Bronchial epithelial cell (primary cell): ENCODE measurements at regions not wholly inside any gene's neighbourhood (a gene's known extent, or its start where the extent isn't known, plus 50 kb on each side); places are given as distances from the start of the nearest gene placed in this dataset.

Source experiments
- DNase-seq: peaks from one replicate; pipeline ENCODE4 v3.0.0-alpha.2; 2010; ENCODE audit warnings: low read depth
- FAIRE-seq: peaks from 2 replicates; lab custom pipeline; 2011; peaks lifted over from hg19 to GRCh38; lab: Jason Lieb, UNC
- H3K27me3 ChIP-seq: 2 replicates; pipeline ENCODE4 v1.5.1; 2011; ENCODE audit warnings: low read length; ENCODE audit not compliant: control insufficient read depth, insufficient read depth
- H3K36me3 ChIP-seq: 2 replicates; pipeline ENCODE4 v1.5.1; 2011; ENCODE audit warnings: low read length; ENCODE audit not compliant: control insufficient read depth, insufficient read depth
- H3K4me3 ChIP-seq: 2 replicates; pipeline ENCODE4 v1.5.1; 2011; ENCODE audit warnings: mild to moderate bottlenecking, low read depth, low read length, control low read depth
- CTCF ChIP-seq: IDR thresholded peaks from 2 replicates; pipeline ENCODE4 v1.5.1; 2011; ENCODE audit warnings: mild to moderate bottlenecking, moderate library complexity, low read length, control low read depth, inconsistent platforms; ENCODE audit not compliant: insufficient read depth, severe bottlenecking

GRCh38 chr4:140255927-140256326 is 101.9 kb upstream of the MAML3 start:
- TF ChIP-seq CTCF = no peak
- no peak overlapping the region for H3K4me3 ChIP-seq
- no peaks in the 10 kb centered on the region for H3K36me3 ChIP-seq
- DNase-seq (no peak), FAIRE-seq (no peak)
- no peaks in the 10 kb centered on the region for H3K27me3 ChIP-seq

GRCh38 chr4:140255467-140255866 is 101.5 kb upstream of the MAML3 start:
- no peak for DNase-seq
- no peaks in the 10 kb centered on the region for H3K27me3 ChIP-seq
- H3K4me3 ChIP-seq = no peak overlapping the region
- no peaks in the 10 kb centered on the region for H3K36me3 ChIP-seq
- TF ChIP-seq CTCF = no peak
- no peak for FAIRE-seq

- FAIRE-seq (no peak), DNase-seq (peak; percentile 35)
- H3K4me3 ChIP-seq = no peak overlapping the region
- no peaks in the 10 kb centered on the region for H3K27me3 ChIP-seq
- no peak for TF ChIP-seq CTCF
- H3K36me3 ChIP-seq = no peaks in the 10 kb centered on the region
Observed at GRCh38 chr4:140254651-140255299, 100.8 kb upstream of the MAML3 start.

- DNase-seq (no peak), FAIRE-seq (no peak)
- Histone ChIP-seq H3K4me3 (no peak overlapping the region), H3K36me3 (no peaks in the 10 kb centered on the region), H3K27me3 (no peaks in the 10 kb centered on the region)
- no peak for TF ChIP-seq CTCF
Observed at GRCh38 chr4:140253556-140254027, 99.6 kb upstream of the MAML3 start.

GRCh38 chr4:140252742-140253555 is 99.0 kb upstream of the MAML3 start:
- DNase-seq (peak; percentile 50), FAIRE-seq (no peak)
- Histone ChIP-seq H3K4me3 (peak overlapping the region; percentile 61), H3K27me3 (no peaks in the 10 kb centered on the region), H3K36me3 (no peaks in the 10 kb centered on the region)
- TF ChIP-seq CTCF = peak; percentile 77
